ENCODE measurements at regions not wholly inside any gene's neighbourhood (a gene's known extent, or its start where the extent isn't known, plus 50 kb on each side); places are given as distances from the start of the nearest gene placed in this dataset.

GRCh38 chr20:22353586-22353985, 230.8 kb downstream of the FOXA2 start:
- no peak for TF ChIP-seq CTCF (conservative IDR thresholded peaks at IDR 0.05; ENCODE audit: low read depth, low read length)
- DNase-seq (ENCODE audit: low read depth) = no peak
- no peak overlapping the region for H3K4me3 ChIP-seq (ENCODE audit: low read length)

- TF ChIP-seq CTCF (conservative IDR thresholded peaks at IDR 0.05; ENCODE audit: low read depth, low read length) = no peak
- no peak overlapping the region for H3K4me3 ChIP-seq (ENCODE audit: low read length)
- no peak for DNase-seq (ENCODE audit: low read depth)
These were observed 232.4 kb downstream of the FOXA2 start for GRCh38 chr20:22352019-22352418.

DNA sequence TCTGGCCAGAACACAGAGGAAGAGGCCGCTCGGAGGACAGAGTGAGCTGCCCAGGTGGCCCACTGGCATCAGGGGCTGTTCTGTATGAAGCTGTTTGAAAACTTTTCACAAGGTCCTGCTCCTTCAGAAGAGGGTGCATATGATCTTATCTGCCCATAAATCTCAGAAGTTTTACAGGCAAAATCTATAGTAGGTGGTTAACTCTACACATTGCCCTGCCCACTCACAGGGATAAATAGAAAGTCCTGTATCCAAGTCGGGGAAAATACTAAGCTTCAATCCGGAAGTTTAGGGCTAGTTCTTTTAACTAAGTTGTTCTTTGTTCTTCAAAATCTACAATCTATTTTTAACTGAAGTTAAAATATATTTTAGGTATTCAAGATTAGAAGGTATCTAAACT, 233.7 kb downstream of the FOXA2 start:
- no peak overlapping the region for H3K4me3 ChIP-seq (ENCODE audit: low read length)
- TF ChIP-seq CTCF (conservative IDR thresholded peaks at IDR 0.05; ENCODE audit: low read depth, low read length) = no peak
- DNase-seq (ENCODE audit: low read depth) = no peak

- H3K4me3 ChIP-seq (ENCODE audit: low read length) = no peak overlapping the region
- DNase-seq (ENCODE audit: low read depth) = no peak
- TF ChIP-seq CTCF (conservative IDR thresholded peaks at IDR 0.05; ENCODE audit: low read depth, low read length) = no peak
These were observed 236.4 kb downstream of the FOXA2 start for GRCh38 chr20:22348010-22348409.

DNA sequence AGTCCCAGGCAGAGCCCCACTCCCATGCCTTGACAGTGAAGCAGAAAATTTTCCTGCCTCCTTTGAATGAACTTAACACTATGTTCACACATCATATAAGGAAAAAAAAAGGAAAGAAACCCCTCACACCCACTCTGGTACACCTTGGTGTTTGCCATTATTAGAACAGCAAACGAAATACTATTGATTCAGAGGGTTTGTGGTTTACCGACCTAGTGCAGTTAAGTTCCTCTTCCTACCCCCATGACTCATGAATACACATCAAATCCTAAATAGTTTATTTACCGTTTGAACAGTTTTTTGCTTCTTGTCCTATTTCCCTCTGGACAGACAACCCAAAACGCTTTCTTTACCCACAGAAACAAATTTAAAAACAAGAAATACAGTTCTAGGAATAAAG, 237.7 kb downstream of the FOXA2 start:
- no peak for TF ChIP-seq CTCF (conservative IDR thresholded peaks at IDR 0.05; ENCODE audit: low read depth, low read length)
- no peak overlapping the region for H3K4me3 ChIP-seq (ENCODE audit: low read length)
- no peak for DNase-seq (ENCODE audit: low read depth)

GRCh38 chr20:22343612-22344011, 240.8 kb downstream of the FOXA2 start:
- H3K4me3 ChIP-seq (ENCODE audit: low read length) = no peak overlapping the region
- DNase-seq (ENCODE audit: low read depth) = no peak
- no peak for TF ChIP-seq CTCF (conservative IDR thresholded peaks at IDR 0.05; ENCODE audit: low read depth, low read length)

DNA sequence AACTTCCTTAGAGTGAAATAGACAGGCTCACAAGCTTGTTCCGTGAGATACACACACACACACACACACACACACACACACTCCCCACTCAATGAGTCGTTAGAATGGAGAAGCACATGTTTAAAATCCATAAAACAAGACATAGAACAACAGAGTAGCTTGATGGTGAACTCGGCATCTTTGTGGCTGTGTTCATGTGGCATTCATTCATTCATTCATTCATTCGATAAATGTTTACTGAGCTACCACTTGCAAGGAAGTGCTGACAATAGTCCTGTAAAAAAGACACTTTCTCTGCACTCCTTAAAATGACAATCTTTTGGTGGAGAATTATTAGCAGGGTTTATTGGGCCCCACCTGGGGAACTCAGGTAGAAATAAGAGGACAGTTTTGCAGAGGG, 242.0 kb downstream of the FOXA2 start:
- H3K4me3 ChIP-seq (ENCODE audit: low read length) = no peak overlapping the region
- no peak for DNase-seq (ENCODE audit: low read depth)
- TF ChIP-seq CTCF (conservative IDR thresholded peaks at IDR 0.05; ENCODE audit: low read depth, low read length) = no peak
